Osteocyte (in vitro differentiated cells): ENCODE measurements at regions not wholly inside any gene's neighbourhood (a gene's known extent, or its start where the extent isn't known, plus 50 kb on each side); places are given as distances from the start of the nearest gene placed in this dataset.

Source experiments
- DNase-seq: peaks from one replicate; pipeline ENCODE4 v3.0.0; 2021; ENCODE audit warnings: mixed read lengths; ENCODE audit not compliant: unreplicated experiment; ENCODE audit errors: extremely low spot score
- H3K27ac Mint-ChIP-seq: one replicate; pipeline ENCODE4 v1.8.0; 2021; ENCODE audit warnings: mild to moderate bottlenecking, mixed read lengths; ENCODE audit not compliant: unreplicated experiment
- H3K27me3 Mint-ChIP-seq: one replicate; pipeline ENCODE4 v1.8.0; 2021; ENCODE audit warnings: mixed read lengths; ENCODE audit not compliant: unreplicated experiment
- H3K36me3 Mint-ChIP-seq: one replicate; pipeline ENCODE4 v1.8.0; 2021; ENCODE audit warnings: mixed read lengths; ENCODE audit not compliant: unreplicated experiment
- H3K4me1 Mint-ChIP-seq: one replicate; pipeline ENCODE4 v1.8.0; 2021; ENCODE audit warnings: mixed read lengths; ENCODE audit not compliant: unreplicated experiment
- H3K4me3 Mint-ChIP-seq: one replicate; pipeline ENCODE4 v1.8.0; 2021; ENCODE audit warnings: mild to moderate bottlenecking, moderate library complexity, mixed read lengths; ENCODE audit not compliant: unreplicated experiment
- H3K9me3 Mint-ChIP-seq: one replicate; pipeline ENCODE4 v1.8.0; 2021; ENCODE audit warnings: mixed read lengths; ENCODE audit not compliant: unreplicated experiment
- CTCF ChIP-seq: fragments of 200-600 bp; sonication (generic); IDR thresholded peaks from 2 replicates; pipeline ENCODE4 v1.5.0; 2021; ENCODE audit warnings: antibody characterized with exemption, mild to moderate bottlenecking, moderate library complexity

DNA sequence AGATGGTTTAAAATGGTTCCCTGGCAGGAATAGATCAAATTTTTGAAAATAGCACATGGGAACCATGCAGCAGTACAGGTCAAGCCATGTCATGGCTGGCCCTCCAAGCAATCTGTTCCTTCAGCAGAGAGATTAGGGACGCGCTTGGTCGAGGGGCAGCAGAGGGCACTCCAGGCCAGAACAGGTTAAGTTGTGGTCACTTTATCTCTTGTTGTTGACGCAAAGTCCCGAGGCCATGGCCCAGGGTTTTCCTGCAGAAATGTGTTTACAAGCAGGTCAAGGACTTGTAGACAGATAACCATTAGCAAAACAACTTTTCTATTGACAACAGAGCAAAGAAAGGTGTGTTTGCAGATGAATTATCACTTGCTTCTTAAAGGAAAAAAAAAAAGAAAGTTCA is 570.0 kb upstream of the NR2F2 start:
- Mint-ChIP-seq H3K36me3 (peaks cover 2% of the 10 kb centered on the region), H3K4me1 (peaks cover 12% of the 10 kb centered on the region), H3K27me3 (no peaks in the 10 kb centered on the region), H3K27ac (no peak overlapping the region), H3K4me3 (no peak overlapping the region), H3K9me3 (peaks cover 3% of the 10 kb centered on the region)
- no peak for TF ChIP-seq CTCF
- no peak for DNase-seq

- H3K9me3 Mint-ChIP-seq, result no peaks in the 10 kb centered on the region
- H3K4me1 Mint-ChIP-seq, result peaks cover 12% of the 10 kb centered on the region
- H3K27me3 Mint-ChIP-seq, result no peaks in the 10 kb centered on the region
- no peak for DNase-seq
- no peaks in the 10 kb centered on the region for H3K36me3 Mint-ChIP-seq
- TF ChIP-seq CTCF, result no peak
- H3K4me3 Mint-ChIP-seq, result no peak overlapping the region
- H3K27ac Mint-ChIP-seq, result no peak overlapping the region
These were observed 568.9 kb upstream of the NR2F2 start for GRCh38 chr15:95761501-95762165.

DNA sequence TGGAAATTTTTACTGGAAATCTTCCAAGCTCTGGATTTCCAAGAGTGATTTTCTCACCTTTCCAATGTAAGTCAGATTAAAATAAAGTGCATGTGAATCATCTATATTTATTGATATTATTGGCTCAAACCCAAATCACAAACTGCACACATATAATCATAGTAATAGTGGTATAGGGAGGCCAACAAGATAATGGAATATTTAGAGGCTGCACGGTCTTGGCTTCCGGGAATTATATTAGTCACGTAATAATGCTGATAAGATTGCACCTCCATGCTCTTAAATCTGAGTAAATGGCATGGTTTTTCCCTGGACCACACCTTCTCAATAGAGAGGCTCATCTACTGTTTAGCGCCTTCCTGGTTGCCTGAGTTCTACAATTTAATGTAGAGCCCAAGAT is 567.1 kb upstream of the NR2F2 start:
- Mint-ChIP-seq H3K4me3 (no peak overlapping the region), H3K27me3 (no peaks in the 10 kb centered on the region), H3K9me3 (peaks cover 4% of the 10 kb centered on the region), H3K4me1 (peaks cover 12% of the 10 kb centered on the region), H3K27ac (no peak overlapping the region), H3K36me3 (no peaks in the 10 kb centered on the region)
- no peak for TF ChIP-seq CTCF
- no peak for DNase-seq

DNA sequence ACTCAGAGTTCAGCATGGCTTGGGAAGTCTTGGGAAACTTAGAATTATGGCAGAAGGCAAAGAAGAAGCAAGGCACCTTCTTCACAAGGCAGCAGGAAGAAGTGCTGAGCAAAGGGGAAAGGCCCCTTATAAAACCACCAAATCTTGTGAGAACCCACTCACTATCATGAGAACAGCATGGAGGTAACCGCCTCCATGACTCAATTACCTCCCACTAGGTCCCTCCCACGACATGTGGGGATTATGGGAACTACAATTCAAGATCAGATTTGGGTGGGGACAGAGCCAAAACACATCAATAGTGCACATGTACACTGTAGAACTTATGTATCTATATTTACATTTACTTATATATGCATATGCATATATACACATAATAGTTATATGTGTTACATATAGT is 565.3 kb upstream of the NR2F2 start:
- H3K4me3 Mint-ChIP-seq, result no peak overlapping the region
- no peak for TF ChIP-seq CTCF
- peaks cover 10% of the 10 kb centered on the region for H3K4me1 Mint-ChIP-seq
- H3K27ac Mint-ChIP-seq, result no peak overlapping the region
- DNase-seq, result no peak
- H3K36me3 Mint-ChIP-seq, result no peaks in the 10 kb centered on the region
- peaks cover 4% of the 10 kb centered on the region for H3K9me3 Mint-ChIP-seq
- H3K27me3 Mint-ChIP-seq, result no peaks in the 10 kb centered on the region

- Mint-ChIP-seq H3K4me1 (peaks cover 4% of the 10 kb centered on the region), H3K9me3 (peaks cover 4% of the 10 kb centered on the region), H3K27me3 (no peaks in the 10 kb centered on the region), H3K4me3 (no peak overlapping the region), H3K27ac (no peak overlapping the region), H3K36me3 (no peaks in the 10 kb centered on the region)
- no peak for TF ChIP-seq CTCF
- DNase-seq, result no peak
These were observed 560.3 kb upstream of the NR2F2 start for GRCh38 chr15:95770196-95770595.
